ENCODE measurements at regions not wholly inside any gene's neighbourhood (a gene's known extent, or its start where the extent isn't known, plus 50 kb on each side); places are given as distances from the start of the nearest gene placed in this dataset.
"Not testable (repeated sequence)": the region's sequence is repeated elsewhere in the genome, so short reads cannot be mapped to it uniquely, and the experiment has no call there.

- TF ChIP-seq, protein P1, sequence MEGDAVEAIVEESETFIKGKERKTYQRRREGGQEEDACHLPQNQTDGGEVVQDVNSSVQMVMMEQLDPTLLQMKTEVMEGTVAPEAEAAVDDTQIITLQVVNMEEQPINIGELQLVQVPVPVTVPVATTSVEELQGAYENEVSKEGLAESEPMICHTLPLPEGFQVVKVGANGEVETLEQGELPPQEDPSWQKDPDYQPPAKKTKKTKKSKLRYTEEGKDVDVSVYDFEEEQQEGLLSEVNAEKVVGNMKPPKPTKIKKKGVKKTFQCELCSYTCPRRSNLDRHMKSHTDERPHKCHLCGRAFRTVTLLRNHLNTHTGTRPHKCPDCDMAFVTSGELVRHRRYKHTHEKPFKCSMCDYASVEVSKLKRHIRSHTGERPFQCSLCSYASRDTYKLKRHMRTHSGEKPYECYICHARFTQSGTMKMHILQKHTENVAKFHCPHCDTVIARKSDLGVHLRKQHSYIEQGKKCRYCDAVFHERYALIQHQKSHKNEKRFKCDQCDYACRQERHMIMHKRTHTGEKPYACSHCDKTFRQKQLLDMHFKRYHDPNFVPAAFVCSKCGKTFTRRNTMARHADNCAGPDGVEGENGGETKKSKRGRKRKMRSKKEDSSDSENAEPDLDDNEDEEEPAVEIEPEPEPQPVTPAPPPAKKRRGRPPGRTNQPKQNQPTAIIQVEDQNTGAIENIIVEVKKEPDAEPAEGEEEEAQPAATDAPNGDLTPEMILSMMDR (IDR thresholded peaks at IDR 0.05) = not testable (repeated sequence)
- not testable (repeated sequence) for TF ChIP-seq POLR2A (IDR thresholded peaks at IDR 0.05)
Measured at GRCh38 chr10:30549134-30549687, 80.3 kb downstream of the LYZL2 start.

Data from testis (tissue), 2 donors.